AG09309 (cell line): ENCODE measurements at regions not wholly inside any gene's neighbourhood (a gene's known extent, or its start where the extent isn't known, plus 50 kb on each side); places are given as distances from the start of the nearest gene placed in this dataset.

Experiments used
- DNase-seq: peaks from one replicate; pipeline ENCODE4 v3.0.0-alpha.2; 2010; ENCODE audit warnings: low read depth
- H3K4me3 ChIP-seq: 2 replicates; pipeline ENCODE4 v1.5.1; 2011; ENCODE audit warnings: mild to moderate bottlenecking, low read depth, low read length, moderate library complexity; ENCODE audit not compliant: control insufficient read depth
- TF ChIP-seq, protein P1 (sequence below): IDR thresholded peaks from 2 replicates; pipeline ENCODE4 v1.5.1; 2011; ENCODE audit warnings: mild to moderate bottlenecking, low read depth, low read length, inconsistent platforms; ENCODE audit not compliant: insufficient read depth, control insufficient read depth; ENCODE audit errors: missing control alignments

DNA sequence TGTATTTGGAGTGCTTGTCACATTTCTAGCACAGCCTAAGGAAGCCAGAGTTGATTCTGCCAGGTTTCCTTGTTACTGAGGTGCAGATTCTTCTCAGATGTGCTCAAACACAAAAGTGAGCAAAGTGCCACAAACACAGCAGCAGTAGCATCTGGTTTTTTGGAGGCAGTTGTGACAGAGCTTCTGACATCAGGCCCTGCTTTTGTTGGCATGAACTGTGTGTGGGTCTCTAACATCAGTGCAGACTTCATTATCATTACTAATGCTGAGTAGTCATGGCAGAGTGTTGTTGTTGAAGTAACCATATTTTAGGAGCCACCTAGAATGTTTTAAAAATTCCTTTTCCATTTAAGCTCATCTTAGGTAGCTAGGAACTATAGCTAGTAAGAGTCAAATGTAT lies 656.6 kb downstream of the ANKRD50 start:
- TF ChIP-seq, protein P1, sequence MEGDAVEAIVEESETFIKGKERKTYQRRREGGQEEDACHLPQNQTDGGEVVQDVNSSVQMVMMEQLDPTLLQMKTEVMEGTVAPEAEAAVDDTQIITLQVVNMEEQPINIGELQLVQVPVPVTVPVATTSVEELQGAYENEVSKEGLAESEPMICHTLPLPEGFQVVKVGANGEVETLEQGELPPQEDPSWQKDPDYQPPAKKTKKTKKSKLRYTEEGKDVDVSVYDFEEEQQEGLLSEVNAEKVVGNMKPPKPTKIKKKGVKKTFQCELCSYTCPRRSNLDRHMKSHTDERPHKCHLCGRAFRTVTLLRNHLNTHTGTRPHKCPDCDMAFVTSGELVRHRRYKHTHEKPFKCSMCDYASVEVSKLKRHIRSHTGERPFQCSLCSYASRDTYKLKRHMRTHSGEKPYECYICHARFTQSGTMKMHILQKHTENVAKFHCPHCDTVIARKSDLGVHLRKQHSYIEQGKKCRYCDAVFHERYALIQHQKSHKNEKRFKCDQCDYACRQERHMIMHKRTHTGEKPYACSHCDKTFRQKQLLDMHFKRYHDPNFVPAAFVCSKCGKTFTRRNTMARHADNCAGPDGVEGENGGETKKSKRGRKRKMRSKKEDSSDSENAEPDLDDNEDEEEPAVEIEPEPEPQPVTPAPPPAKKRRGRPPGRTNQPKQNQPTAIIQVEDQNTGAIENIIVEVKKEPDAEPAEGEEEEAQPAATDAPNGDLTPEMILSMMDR, result no peak
- H3K4me3 ChIP-seq, result no peak overlapping the region
- DNase-seq, result no peak

DNA sequence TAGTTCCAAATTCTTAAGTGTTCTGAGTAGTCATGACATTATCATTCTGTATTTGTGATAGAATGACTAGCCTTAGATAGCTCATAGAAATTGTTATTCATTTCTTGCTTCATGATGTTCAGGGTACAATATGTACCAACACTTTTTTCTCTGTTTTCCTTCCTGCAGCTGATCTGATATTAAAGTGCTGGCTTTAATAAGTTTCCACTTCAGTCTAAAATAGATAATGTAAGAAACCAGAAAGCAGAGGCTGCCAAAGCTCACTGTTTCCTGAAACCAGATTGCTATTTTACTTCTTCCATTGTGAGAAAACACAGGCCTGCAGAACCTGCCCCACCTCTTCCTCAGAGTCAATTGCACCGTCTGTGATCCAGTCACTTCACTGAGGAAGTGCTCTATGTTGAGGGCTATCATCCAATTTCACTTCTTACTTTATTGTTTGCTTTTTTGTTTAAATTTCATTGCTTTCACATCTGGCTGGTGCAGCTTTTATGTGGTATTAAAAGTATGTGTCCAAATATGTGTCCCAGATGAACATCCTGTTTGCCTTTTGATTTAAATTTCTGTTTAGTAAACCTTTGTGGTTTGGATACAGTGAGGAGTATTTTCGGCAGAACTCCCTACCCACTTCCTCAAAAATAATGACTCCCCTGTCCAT lies 652.1 kb downstream of the ANKRD50 start:
- no peak overlapping the region for H3K4me3 ChIP-seq
- no peak for DNase-seq
- TF ChIP-seq, protein P1, result no peak

DNA sequence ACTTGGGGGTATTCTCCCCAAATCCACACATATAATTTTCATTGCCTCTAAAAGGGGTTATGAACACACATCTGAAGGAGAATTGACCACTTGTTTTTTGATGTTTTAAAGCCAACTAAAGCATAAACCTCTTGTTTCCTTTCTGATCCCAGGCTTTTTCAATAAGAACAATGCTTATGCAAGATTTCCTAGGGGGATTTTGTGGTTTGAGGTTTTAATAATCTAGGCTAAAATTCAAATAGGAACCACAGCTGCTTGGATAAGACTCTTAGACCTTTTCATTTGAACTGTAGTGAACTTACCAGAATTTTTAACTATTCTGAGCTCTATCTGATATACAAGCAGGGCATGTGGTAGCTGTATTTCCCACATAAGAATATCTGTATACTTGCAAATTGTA lies 651.1 kb downstream of the ANKRD50 start:
- TF ChIP-seq, protein P1, result no peak
- H3K4me3 ChIP-seq, result no peak overlapping the region
- no peak for DNase-seq

DNA sequence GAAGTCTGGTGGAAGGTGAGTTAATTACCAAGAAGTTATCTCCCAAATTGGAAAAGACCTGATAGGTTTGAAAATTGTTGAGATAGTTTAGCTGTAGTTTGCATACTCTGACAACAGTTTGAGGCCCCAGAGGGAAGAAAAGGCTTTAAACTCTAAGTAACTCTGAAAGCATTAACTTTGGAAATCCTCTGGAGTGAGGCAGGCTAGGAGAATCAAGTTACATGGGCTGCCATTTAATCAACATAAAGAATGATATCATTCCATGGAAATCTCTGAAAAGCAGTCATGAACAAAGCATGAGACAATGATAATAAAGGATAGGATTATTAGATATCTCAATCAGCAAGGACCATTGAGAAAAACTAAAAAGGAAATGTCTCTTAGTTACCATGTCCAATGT lies 647.1 kb downstream of the ANKRD50 start:
- no peak overlapping the region for H3K4me3 ChIP-seq
- TF ChIP-seq, protein P1, result no peak
- no peak for DNase-seq

DNA sequence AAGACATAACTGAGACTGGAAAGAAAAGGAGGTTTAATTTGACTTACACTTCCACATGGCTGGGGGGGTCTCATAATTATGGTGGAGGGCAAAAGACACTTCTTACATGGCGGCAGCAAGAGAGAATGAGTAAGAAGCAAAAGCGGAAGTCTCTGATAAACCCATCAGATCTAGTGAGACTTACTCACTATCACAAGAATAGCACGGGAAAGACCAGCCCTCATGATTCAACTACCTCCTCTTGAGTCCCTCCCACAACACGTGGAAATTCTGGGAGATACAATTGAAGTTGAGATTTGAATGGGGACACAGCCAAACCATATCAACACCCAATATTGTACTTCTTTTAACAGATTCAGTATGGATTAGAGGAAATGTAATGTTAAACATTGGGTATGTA lies 646.6 kb downstream of the ANKRD50 start:
- H3K4me3 ChIP-seq, result no peak overlapping the region
- no peak for DNase-seq
- TF ChIP-seq, protein P1, result no peak

DNA sequence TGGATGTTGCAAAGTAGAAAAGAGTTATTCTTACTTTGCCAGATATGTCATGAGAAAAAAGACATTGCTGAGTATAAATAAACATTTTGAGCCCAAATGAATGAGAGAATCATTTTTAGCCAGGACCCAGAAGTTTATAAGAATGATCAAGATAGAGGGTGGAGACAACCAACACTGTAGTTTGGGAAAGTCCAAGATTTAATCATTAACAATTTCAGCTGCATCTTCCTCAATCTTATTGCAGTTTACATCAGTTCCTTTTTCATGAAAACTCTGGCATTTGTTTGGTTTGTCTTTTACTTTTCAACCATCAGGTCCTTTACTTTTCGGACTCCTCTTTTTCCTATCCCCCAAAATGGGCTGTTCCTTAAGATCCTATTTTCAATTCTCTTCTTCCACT lies 645.9 kb downstream of the ANKRD50 start:
- TF ChIP-seq, protein P1, result no peak
- no peak overlapping the region for H3K4me3 ChIP-seq
- DNase-seq, result no peak

DNA sequence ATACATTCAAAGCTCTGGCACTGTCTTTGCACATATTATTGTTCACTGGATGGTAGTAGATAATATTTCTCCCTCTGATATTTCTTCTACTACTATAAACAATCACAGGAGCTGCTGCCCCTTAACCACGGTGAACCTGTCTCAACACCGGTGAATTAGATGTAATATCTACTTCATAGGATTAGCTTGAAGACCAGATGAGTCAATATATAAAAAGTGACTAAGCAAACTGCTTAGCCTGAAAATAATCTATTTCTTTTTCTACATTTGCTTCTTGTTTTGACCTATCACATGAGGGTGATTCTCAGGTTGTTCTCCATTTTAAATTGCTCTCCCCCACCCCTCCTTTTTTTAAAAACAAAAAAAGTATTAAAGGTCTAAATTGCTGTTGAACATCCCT lies 645.5 kb downstream of the ANKRD50 start:
- TF ChIP-seq, protein P1, result no peak
- no peak for DNase-seq
- no peak overlapping the region for H3K4me3 ChIP-seq
